ENCODE measurements at regions not wholly inside any gene's neighbourhood (a gene's known extent, or its start where the extent isn't known, plus 50 kb on each side); places are given as distances from the start of the nearest gene placed in this dataset.
"Not testable (repeated sequence)": the region's sequence is repeated elsewhere in the genome, so short reads cannot be mapped to it uniquely, and the experiment has no call there.

GRCh38 chr10:45163315-45163975 lies 152.0 kb downstream of the OR13A1 start:
- TF ChIP-seq CTCF (IDR thresholded peaks at IDR 0.05): no peak
- no peak for DNase-seq (ENCODE audit: low spot score)
- H3K4me3 ChIP-seq: no peak overlapping the region
- H3K27ac ChIP-seq: peak overlapping the region in 1 of 2 donors; percentile 3

- not testable (repeated sequence) for H3K27ac ChIP-seq; H3K4me3 ChIP-seq; DNase-seq (ENCODE audit: low spot score)
These were observed 139.8 kb downstream of the OR13A1 start for GRCh38 chr10:45175520-45176118.

DNA sequence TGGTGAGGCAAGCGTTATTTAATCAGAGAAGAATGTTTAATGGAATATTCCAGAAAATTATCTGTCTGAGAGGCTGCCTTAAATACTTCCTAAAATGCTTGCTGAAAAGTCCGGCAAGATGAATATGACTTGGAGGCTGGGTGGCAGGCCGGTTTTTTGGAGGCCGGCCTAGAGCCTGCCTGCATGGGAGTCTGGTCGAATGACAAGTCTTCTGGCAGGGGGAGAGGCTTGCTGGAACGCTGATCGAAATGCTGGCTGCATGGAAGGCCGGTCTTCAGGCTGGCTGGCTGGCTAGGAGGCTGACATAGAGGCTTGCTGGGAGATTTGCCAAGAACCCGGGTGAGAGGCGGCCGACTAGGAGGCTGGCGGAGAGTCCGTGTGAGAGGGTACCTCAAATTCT lies 135.7 kb downstream of the OR13A1 start:
- TF ChIP-seq CTCF (IDR thresholded peaks at IDR 0.05): no peak
- H3K27ac ChIP-seq: peak overlapping the region; percentile 71 to 85
- DNase-seq (ENCODE audit: low spot score): peak; percentile 82
- peak overlapping the region; percentile 33 for H3K4me3 ChIP-seq

DNA sequence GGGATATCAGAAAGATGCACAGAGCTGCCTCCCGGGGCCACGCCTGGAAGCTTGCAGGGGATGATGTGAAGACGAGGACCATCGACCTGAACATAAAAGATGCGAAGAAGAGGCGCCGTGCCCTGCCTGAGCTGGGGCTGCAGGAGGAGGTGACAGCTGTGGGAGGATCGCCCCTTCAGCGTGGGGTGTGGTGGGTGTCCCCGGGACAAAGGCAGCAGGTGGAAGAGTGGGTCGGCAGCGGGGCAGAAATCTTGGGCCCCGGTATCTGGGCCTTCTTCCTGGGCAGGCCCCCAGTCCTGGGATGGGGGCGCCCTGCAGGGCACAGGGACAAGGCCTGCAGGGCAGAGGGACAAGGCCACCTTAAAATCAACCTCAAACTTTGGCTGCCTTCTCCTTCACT lies 134.9 kb downstream of the OR13A1 start:
- DNase-seq (ENCODE audit: low spot score): no peak
- peak overlapping the region; percentile 33 for H3K4me3 ChIP-seq
- no peak for TF ChIP-seq CTCF (IDR thresholded peaks at IDR 0.05)
- H3K27ac ChIP-seq: peak overlapping the region in 1 of 2 donors; percentile 85

DNA sequence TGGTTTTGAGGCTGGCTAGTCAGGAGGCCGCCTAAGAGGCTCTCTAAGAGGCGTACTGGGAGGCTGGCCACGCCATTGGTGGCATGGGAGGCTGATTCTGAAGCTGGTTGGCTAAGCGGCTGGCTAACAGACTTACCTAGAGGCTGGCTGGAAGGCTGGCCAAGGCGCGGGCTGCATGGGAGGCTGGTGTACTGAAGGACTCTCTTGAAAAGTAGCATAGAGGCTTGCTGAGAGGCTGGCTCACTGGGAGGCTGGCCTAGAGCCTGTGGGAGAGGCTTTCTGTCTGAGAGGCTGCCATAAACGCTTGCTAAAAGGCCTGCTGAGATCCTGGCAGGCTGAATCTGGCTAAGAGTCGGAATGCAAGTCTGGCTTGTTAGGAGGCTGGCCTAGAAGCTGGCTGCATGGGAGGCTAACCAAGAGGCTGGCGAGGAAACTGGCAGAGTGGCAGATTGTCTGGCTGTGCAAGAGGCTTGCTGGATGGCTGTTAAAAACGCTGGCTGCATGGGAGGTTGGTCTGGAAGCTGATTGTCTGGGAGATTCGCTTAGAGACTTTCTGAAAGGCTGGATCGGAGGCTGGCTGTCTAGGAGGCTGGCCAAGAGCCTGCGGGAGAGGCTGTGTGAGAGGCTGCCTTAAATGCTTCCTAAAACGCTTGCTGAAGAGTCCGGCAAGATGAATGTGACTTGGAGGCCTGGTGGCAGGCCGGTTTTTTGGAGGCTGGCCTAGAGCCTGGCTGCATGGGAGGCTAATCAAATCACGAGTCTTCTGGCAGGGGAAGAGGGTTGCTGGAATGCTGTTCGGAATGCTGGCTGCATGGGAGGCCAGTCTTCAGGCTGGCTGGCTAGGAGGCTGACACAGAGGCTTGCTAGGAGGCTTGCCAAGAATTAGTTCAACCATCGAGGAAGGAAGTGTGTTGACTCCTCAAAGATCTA lies 134.2 kb downstream of the OR13A1 start:
- Histone ChIP-seq H3K4me3 (no peak overlapping the region), H3K27ac (peak overlapping the region; percentile 28 to 85)
- no peak for TF ChIP-seq CTCF (IDR thresholded peaks at IDR 0.05)
- DNase-seq (ENCODE audit: low spot score): peak; percentile 72

DNA sequence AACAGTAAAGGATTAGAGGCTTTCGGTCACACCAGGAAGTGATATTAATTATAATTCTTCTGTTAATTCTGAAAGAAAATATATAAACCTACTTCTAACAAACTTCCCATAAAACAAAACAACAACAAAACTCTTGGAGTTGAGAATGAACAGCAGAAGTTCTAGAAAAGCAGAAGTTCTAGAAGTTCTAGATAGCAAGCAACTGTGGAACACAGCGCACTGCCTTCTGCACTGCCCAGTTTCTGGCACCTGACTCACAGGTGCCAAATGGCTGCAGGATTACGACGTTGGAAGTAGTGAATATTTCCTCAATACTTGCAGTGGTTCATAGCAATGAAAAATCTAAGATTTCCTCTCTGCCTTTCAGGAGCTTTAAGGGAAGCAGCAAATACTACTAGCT lies 132.2 kb downstream of the OR13A1 start:
- no peak overlapping the region for H3K4me3 ChIP-seq
- no peak overlapping the region for H3K27ac ChIP-seq
- DNase-seq (ENCODE audit: low spot score): no peak
- TF ChIP-seq CTCF (IDR thresholded peaks at IDR 0.05): no peak

- DNase-seq (ENCODE audit: low spot score): no peak
- TF ChIP-seq CTCF (IDR thresholded peaks at IDR 0.05): no peak
- H3K4me3 ChIP-seq: no peak overlapping the region
- no peak overlapping the region for H3K27ac ChIP-seq
These were observed 117.5 kb downstream of the OR13A1 start for GRCh38 chr10:45197816-45198485.
